HepG2 (cell line): ENCODE measurements at regions not wholly inside any gene's neighbourhood (a gene's known extent, or its start where the extent isn't known, plus 50 kb on each side); places are given as distances from the start of the nearest gene placed in this dataset.

Experiments
- ATAC-seq: fragments of 200-7000 bp; cut with Tn5 transposase; 3 replicates; pipeline ENCODE4 v1.9.1; 2020; ENCODE audit warnings: mild to moderate bottlenecking, moderate library complexity
- BruUV-seq: library from RNA; stranded (reverse); fragments of 400-500 nt; replicated peaks from 2 replicates; lab custom pipeline; 2021; lab: Mats Ljungman, UMichigan
- CTCF ChIA-PET: fragments of 300-600 bp; formaldehyde crosslinking; extraction: SDS; loops from one replicate; lab custom pipeline; 2021; ENCODE audit warnings: low total read pairs, inconsistent platforms, low intra/inter-chr PET ratio; lab: Yijun Ruan, JAX
- POLR2A ChIA-PET: fragments of 350-600 bp; sonication (Branson Sonifier 250); formaldehyde crosslinking; loops from one replicate; lab custom pipeline; 2020; ENCODE audit warnings: antibody characterized with exemption, inconsistent platforms; lab: Yijun Ruan, JAX
- DNase-seq: peaks from one replicate; pipeline ENCODE4 v3.0.0-alpha.2; 2015; ENCODE audit warnings: low spot score
- FAIRE-seq: peaks from 3 replicates; lab custom pipeline; 2011; peaks lifted over from hg19 to GRCh38; lab: Jason Lieb, UNC
- H2AFZ ChIP-seq: one replicate; pipeline ENCODE4 v1.6.1; 2011; ENCODE audit warnings: low read length, inconsistent platforms
- H3K27ac ChIP-seq: fragments of 300-600 bp; 3 replicates; pipeline ENCODE4 v1.8.0; 2011; ENCODE audit warnings: mixed run types, mild to moderate bottlenecking, mixed read lengths, low read length, inconsistent platforms; ENCODE audit not compliant: insufficient read depth; ENCODE audit errors: extremely low read length
- H3K27me3 ChIP-seq, 2 experiments: fragments of 200-600 bp in 1 of 2; 2 replicates in 1 of 2; 3 replicates in 1 of 2; pipeline versions ENCODE4 v1.6.0 to v1.8.0; 2011; ENCODE audit warnings: low read length in 2 of 2, mild to moderate bottlenecking in 2 of 2, moderate library complexity in 2 of 2, inconsistent platforms in 1 of 2; ENCODE audit not compliant: insufficient read depth in 2 of 2, control insufficient read depth in 1 of 2
- H3K36me3 ChIP-seq, 2 experiments: fragments of 200-600 bp in 1 of 2; replicated peaks in 1 of 2; 2 replicates in 1 of 2; 3 replicates in 1 of 2; pipeline versions ENCODE4 v1.5.1 to v1.8.0; 2011; ENCODE audit warnings: low read length in 2 of 2, inconsistent platforms in 1 of 2; ENCODE audit not compliant: insufficient read depth in 2 of 2, control insufficient read depth in 1 of 2
- H3K4me1 ChIP-seq: 2 replicates; pipeline ENCODE4 v1.5.1; 2012; ENCODE audit warnings: low read length, inconsistent platforms; ENCODE audit not compliant: insufficient read depth
- H3K4me2 ChIP-seq: 2 replicates; pipeline ENCODE4 v1.6.0; 2011; ENCODE audit warnings: low read depth, low read length, inconsistent platforms
- H3K4me3 ChIP-seq, 3 experiments: fragments of 200-600 bp in 1 of 3; sonication (generic), shearing (Covaris generic) in 1 of 3; replicated peaks in 1 of 3; 2 replicates each; pipeline ENCODE4 v1.5.1; 2011 to 2016; ENCODE audit warnings: low read length in 3 of 3, inconsistent platforms in 2 of 3, low read depth in 2 of 3, mild to moderate bottlenecking in 2 of 3, control low read depth in 1 of 3, mixed read lengths in 1 of 3; ENCODE audit not compliant: insufficient read depth in 1 of 3
- H3K79me2 ChIP-seq: one replicate; pipeline ENCODE4 v1.6.1; 2011; ENCODE audit warnings: low read length, inconsistent platforms; ENCODE audit not compliant: insufficient read depth
- H3K9ac ChIP-seq: 2 replicates; pipeline ENCODE4 v1.6.0; 2011; ENCODE audit warnings: mild to moderate bottlenecking, low read depth, low read length, inconsistent platforms; ENCODE audit not compliant: insufficient read depth
- H3K9me3 ChIP-seq: 2 replicates; pipeline ENCODE4 v1.5.1; 2012; ENCODE audit warnings: mild to moderate bottlenecking, low read length
- H4K20me1 ChIP-seq: 2 replicates; pipeline ENCODE4 v1.6.0; 2011; ENCODE audit warnings: inconsistent platforms, mild to moderate bottlenecking, low read length, moderate library complexity; ENCODE audit not compliant: insufficient read depth
- GPBP1L1 ChIP-seq: sonication (generic); formaldehyde crosslinking; IDR thresholded peaks from 2 replicates; pipeline ENCODE4 v1.5.0; 2020; ENCODE audit warnings: mild to moderate bottlenecking, missing genetic modification reagents
- HDAC2 ChIP-seq: sonication (generic); formaldehyde crosslinking; IDR thresholded peaks from 2 replicates; pipeline ENCODE4 v1.4.0; 2020; ENCODE audit warnings: missing genetic modification reagents
- MAFG ChIP-seq: sonication (generic); formaldehyde crosslinking; IDR thresholded peaks from 2 replicates; pipeline ENCODE4 v1.5.1; 2020; ENCODE audit warnings: mild to moderate bottlenecking, missing genetic modification reagents
- REXO4 ChIP-seq: sonication (generic); formaldehyde crosslinking; IDR thresholded peaks from 2 replicates; pipeline ENCODE4 v1.8.0; 2022; ENCODE audit warnings: missing genetic modification reagents, mild to moderate bottlenecking, borderline replicate concordance
- ZBTB46 ChIP-seq: sonication (generic); formaldehyde crosslinking; IDR thresholded peaks from 2 replicates; pipeline ENCODE4 v1.4.0; 2020; ENCODE audit warnings: mild to moderate bottlenecking, missing genetic modification reagents, borderline replicate concordance
- ZFP41 ChIP-seq: sonication (generic); formaldehyde crosslinking; IDR thresholded peaks from 2 replicates; pipeline ENCODE4 v1.4.0; 2020; ENCODE audit warnings: mild to moderate bottlenecking, missing genetic modification reagents, borderline replicate concordance
- ZNF234 ChIP-seq: sonication (generic); formaldehyde crosslinking; conservative IDR thresholded peaks from 2 replicates; pipeline ENCODE4 v1.5.1; 2020; ENCODE audit warnings: mild to moderate bottlenecking, missing genetic modification reagents
- ZNF33A ChIP-seq: sonication (generic); formaldehyde crosslinking; IDR thresholded peaks from 2 replicates; pipeline ENCODE4 v1.5.1; 2020; ENCODE audit warnings: missing genetic modification reagents, mild to moderate bottlenecking, moderate library complexity, borderline replicate concordance
- ZNF546 ChIP-seq: sonication (generic); formaldehyde crosslinking; conservative IDR thresholded peaks from 2 replicates; pipeline ENCODE4 v1.8.1; 2023; ENCODE audit warnings: mild to moderate bottlenecking, missing genetic modification reagents
- ZNF580 ChIP-seq: IDR thresholded peaks from 2 replicates; pipeline ENCODE4 v1.6.1; 2016; ENCODE audit warnings: low read depth, borderline replicate concordance
- WGBS: methylation state at CpG from one replicate; pipeline ENCODE4 v1.1.6; 2017; ENCODE audit warnings: low lambda C conversion rate; 5-methylcytosine and 5-hydroxymethylcytosine counted together
- in situ Hi-C: cut with HindIII; loops from 2 replicates; pipeline ENCODE4 v1.10.0; 2017; ENCODE audit warnings: low pct_unique_long_range_greater_than_20kb; ENCODE audit not compliant: extremely low pct_ligation_motif_present
- intact Hi-C: fragments of 100-400 bp; cut with micrococcal nuclease; formaldehyde crosslinking; loops from one replicate; pipeline ENCODE4 v1.10.0; 2022; ENCODE audit not compliant: unreplicated experiment

GRCh38 chr4:37095925-37096324, 148.6 kb upstream of the NWD2 start:
- no peaks in the 10 kb centered on the region for H4K20me1 ChIP-seq
- H3K27me3 ChIP-seq: no peaks in the 10 kb centered on the region
- H3K9me3 ChIP-seq: no peaks in the 10 kb centered on the region
- ATAC-seq: no peak
- 10% methylated on average over 1 of the region's 1 CpG for whole genome bisulfite sequencing
- ChIA-PET CTCF (no interaction called here), POLR2A (no interaction called here)
- in situ Hi-C loops (no loop called here), intact Hi-C loops (no loop called here)
- H3K4me2 ChIP-seq: no peak overlapping the region
- H3K9ac ChIP-seq: no peak overlapping the region
- no peak overlapping the region for H2AFZ ChIP-seq
- FAIRE-seq: no peak
- BruUV-seq: no TSS peak
- no peaks in the 10 kb centered on the region for H3K36me3 ChIP-seq
- no peak overlapping the region for H3K4me3 ChIP-seq
- TF ChIP-seq ZNF546 (CRISPR knock-in tag) (no peak), ZNF580 (CRISPR knock-in tag) (no peak), ZNF33A (CRISPR knock-in tag) (no peak), MAFG (CRISPR knock-in tag) (no peak), REXO4 (CRISPR knock-in tag) (no peak), GPBP1L1 (CRISPR knock-in tag) (no peak), ZNF234 (CRISPR knock-in tag) (no peak), HDAC2 (CRISPR knock-in tag) (no peak), ZFP41 (CRISPR knock-in tag) (no peak), ZBTB46 (no peak)
- DNase-seq: no peak
- no peaks in the 10 kb centered on the region for H3K4me1 ChIP-seq
- H3K79me2 ChIP-seq: no peaks in the 10 kb centered on the region
- no peak overlapping the region for H3K27ac ChIP-seq
